Astrocyte of the cerebellum (primary cell): ENCODE measurements at regions not wholly inside any gene's neighbourhood (a gene's known extent, or its start where the extent isn't known, plus 50 kb on each side); places are given as distances from the start of the nearest gene placed in this dataset.

ENCODE experiments used
- DNase-seq: peaks from one replicate; pipeline ENCODE4 v3.0.0-alpha.2; 2011; ENCODE audit warnings: low read depth
- H3K4me3 ChIP-seq: 2 replicates; pipeline ENCODE4 v1.5.1; 2011; ENCODE audit warnings: mild to moderate bottlenecking, low read depth, low read length, moderate library complexity
- CTCF ChIP-seq: IDR thresholded peaks from 2 replicates; pipeline ENCODE4 v1.5.1; 2012; ENCODE audit warnings: low read length, low read depth, moderate library complexity, mild to moderate bottlenecking; ENCODE audit errors: missing control alignments
- in situ Hi-C: cut with HindIII; loops from 2 replicates; pipeline ENCODE4 v1.10.0; 2017; ENCODE audit warnings: low sequenced_read_pairs

DNA sequence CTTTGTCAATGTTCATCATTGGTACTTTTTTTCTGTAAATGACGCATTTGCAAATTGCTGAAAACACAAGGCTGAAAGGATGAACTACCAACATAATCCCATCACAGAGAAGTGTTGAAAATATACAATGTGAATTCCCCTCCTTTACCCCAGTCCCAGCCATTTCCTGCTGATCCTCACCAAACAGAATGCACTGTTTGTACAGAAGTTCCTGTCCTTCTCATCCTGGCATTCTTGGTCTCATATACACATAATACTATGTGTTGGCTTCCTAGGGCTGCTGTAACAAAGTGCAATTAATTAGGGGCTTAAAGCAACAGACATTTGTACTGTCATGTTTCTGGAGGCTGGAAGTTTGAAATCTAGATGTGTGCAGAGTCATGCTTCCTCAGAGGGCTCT is 836.2 kb upstream of the MGAT4C start:
- DNase-seq = no peak
- no peak for TF ChIP-seq CTCF
- no peak overlapping the region for H3K4me3 ChIP-seq
- in situ Hi-C loops = no loop called here

GRCh38 chr12:87086118-87086891 is 830.1 kb upstream of the MGAT4C start:
- no peak for DNase-seq
- no peak for TF ChIP-seq CTCF
- in situ Hi-C loops = no loop called here
- no peak overlapping the region for H3K4me3 ChIP-seq

DNA sequence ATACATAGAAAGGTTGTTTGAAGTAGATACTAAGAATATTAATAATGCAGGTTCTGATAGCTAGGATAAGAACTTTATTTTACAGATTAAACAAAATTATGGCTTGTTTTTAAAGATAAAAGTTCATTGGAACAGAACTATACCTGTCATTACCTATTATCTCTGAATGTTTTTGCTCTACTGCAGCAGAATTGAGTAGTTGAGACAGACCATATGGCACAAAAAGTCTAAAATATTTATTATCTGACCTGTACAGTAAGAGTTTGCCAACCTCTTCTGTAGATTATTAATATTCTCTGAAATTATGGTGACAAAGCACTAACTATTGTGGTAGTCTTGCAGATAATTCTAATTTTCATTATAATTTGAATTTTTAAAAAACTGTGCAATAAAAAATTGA is 829.1 kb upstream of the MGAT4C start:
- no peak for DNase-seq
- no peak for TF ChIP-seq CTCF
- in situ Hi-C loops = no loop called here
- no peak overlapping the region for H3K4me3 ChIP-seq

DNA sequence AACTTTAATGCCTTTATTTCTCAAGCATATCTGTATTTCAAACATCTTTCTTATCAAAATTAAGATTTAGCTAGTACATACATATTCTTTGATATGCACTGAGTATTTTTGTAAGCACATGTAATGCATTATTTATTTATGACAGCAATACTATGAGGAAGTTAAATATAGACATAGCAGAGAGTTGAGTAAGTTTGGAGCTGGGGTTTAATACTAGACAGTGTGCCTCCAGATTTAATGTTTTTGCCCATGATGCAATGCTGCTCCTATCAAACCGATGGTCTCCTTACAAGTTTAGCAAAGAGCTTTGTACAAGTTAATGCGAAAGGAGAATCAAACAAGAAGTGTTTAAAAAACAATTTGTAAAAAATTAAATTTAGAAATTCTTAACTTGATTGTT is 826.6 kb upstream of the MGAT4C start:
- no peak for TF ChIP-seq CTCF
- DNase-seq = no peak
- in situ Hi-C loops = no loop called here
- H3K4me3 ChIP-seq = no peak overlapping the region

GRCh38 chr12:87074781-87075180 is 818.6 kb upstream of the MGAT4C start:
- no peak for DNase-seq

DNA sequence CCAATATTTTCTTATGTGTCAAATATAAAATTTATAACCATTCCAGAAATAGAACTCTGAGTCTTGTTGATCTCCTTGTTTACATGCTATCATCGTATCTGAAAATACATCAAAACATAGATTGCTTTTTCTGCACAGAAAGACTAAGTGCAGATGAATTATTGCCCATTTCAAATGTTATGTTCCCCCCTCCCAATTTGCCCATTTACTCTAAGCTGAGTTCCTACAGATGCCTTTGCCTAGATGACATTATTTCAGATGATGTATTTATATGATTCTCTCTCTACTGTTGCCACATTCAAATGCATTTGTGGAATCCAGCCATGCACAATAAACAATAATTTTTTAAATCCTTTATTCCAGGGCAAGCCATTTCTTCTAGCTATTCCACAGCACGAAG is 810.1 kb upstream of the MGAT4C start:
- in situ Hi-C loops = no loop called here
- no peak for TF ChIP-seq CTCF
- no peak for DNase-seq
- H3K4me3 ChIP-seq = no peak overlapping the region

More at GRCh38 chr12:87074781-87075180, 818.6 kb upstream of the MGAT4C start:
- H3K4me3 ChIP-seq = no peak overlapping the region
- in situ Hi-C loops = no loop called here
- TF ChIP-seq CTCF = no peak
